A549 (cell line): ENCODE measurements at regions not wholly inside any gene's neighbourhood (a gene's known extent, or its start where the extent isn't known, plus 50 kb on each side); places are given as distances from the start of the nearest gene placed in this dataset.

ENCODE experiments used
- ATAC-seq, 2 experiments: fragments of 200-7000 bp in 1 of 2; fragments of >200 bp in 1 of 2; cut with Nextera tagmentation in 1 of 2; cut with Tn5 transposase in 1 of 2; 3 replicates each; pipeline versions ENCODE4 v1.8.0 to v1.9.1; 2018 to 2020; ENCODE audit warnings: mild to moderate bottlenecking in 1 of 2, moderate library complexity in 1 of 2
- CTCF ChIA-PET: fragments of 300-600 bp; sonication (Branson Sonifier 250); formaldehyde crosslinking; extraction: SDS; loops from one replicate; lab custom pipeline; 2021; ENCODE audit warnings: antibody characterized with exemption, inconsistent platforms; lab: Yijun Ruan, JAX
- POLR2A ChIA-PET: fragments of 350-600 bp; formaldehyde crosslinking; extraction: SDS; loops from one replicate; lab custom pipeline; 2021; ENCODE audit warnings: antibody characterized with exemption, inconsistent platforms; lab: Yijun Ruan, JAX
- DNase-seq, 2 experiments: peaks; one replicate each; pipeline versions ENCODE4 v3.0.0 to v3.0.0-alpha.2; 2011 to 2016; ENCODE audit warnings: low read depth in 1 of 2, low spot score in 1 of 2
- FAIRE-seq: peaks from 2 replicates; lab custom pipeline; 2011; peaks lifted over from hg19 to GRCh38; lab: Jason Lieb, UNC
- H3K27ac ChIP-seq, 2 experiments: fragments of >200 bp; sonication (Bioruptor Twin); formaldehyde crosslinking; 3 replicates each; pipeline ENCODE4 v1.5.1; 2016 to 2017
- H3K4me1 ChIP-seq: fragments of >200 bp; sonication (Bioruptor Twin); formaldehyde crosslinking; 3 replicates; pipeline ENCODE4 v1.6.1; 2016
- H3K4me2 ChIP-seq: fragments of >200 bp; sonication (Bioruptor Twin); formaldehyde crosslinking; 3 replicates; pipeline ENCODE4 v1.6.1; 2016
- H3K4me3 ChIP-seq: fragments of >200 bp; sonication (Bioruptor Twin); formaldehyde crosslinking; 3 replicates; pipeline ENCODE4 v1.5.1; 2016
- H3K9me3 ChIP-seq: fragments of >200 bp; sonication (Bioruptor Twin); formaldehyde crosslinking; 3 replicates; pipeline ENCODE4 v1.6.1; 2016
- CBX2 ChIP-seq: fragments of 200-600 bp; sonication (generic); IDR thresholded peaks from 2 replicates; pipeline ENCODE4 v1.6.1; 2016; ENCODE audit warnings: low read depth, mild to moderate bottlenecking, borderline replicate concordance
- CBX8 ChIP-seq: fragments of 200-600 bp; sonication (generic); IDR thresholded peaks from 2 replicates; pipeline ENCODE4 v1.6.1; 2016
- CEBPB ChIP-seq, 2 experiments: fragments of >200 bp in 1 of 2; sonication (Bioruptor Twin) in 1 of 2; formaldehyde crosslinking in 1 of 2; IDR thresholded peaks; 2 replicates each; pipeline ENCODE4 v1.6.1; 2012 to 2016
- EP300 ChIP-seq, 2 experiments: fragments of >200 bp; sonication (Bioruptor Twin); formaldehyde crosslinking; IDR thresholded peaks; 2 replicates in 1 of 2; 3 replicates in 1 of 2; pipeline ENCODE4 v1.6.1; 2016 to 2017
- FOSL2 ChIP-seq, 2 experiments: fragments of 450-650 bp in 1 of 2; fragments of >200 bp in 1 of 2; sonication (Bioruptor Twin) in 1 of 2; formaldehyde crosslinking; IDR thresholded peaks; 2 replicates each; pipeline versions ENCODE4 v1.5.0 to v1.6.1; 2016 to 2020; ENCODE audit warnings: mild to moderate bottlenecking in 1 of 2, moderate library complexity in 1 of 2
- FOXS1 ChIP-seq: fragments of 250-450 bp; sonication (Bioruptor Pico); IDR thresholded peaks from 2 replicates; pipeline ENCODE4 v1.5.0; 2020; ENCODE audit warnings: mild to moderate bottlenecking, moderate library complexity
- GATA3 ChIP-seq: IDR thresholded peaks from 2 replicates; pipeline ENCODE4 v1.6.1; 2012; ENCODE audit warnings: borderline replicate concordance
- HOXB13 ChIP-seq: fragments of 250-450 bp; sonication (Bioruptor Pico); IDR thresholded peaks from 2 replicates; pipeline ENCODE4 v1.5.0; 2020; ENCODE audit warnings: low read depth, mild to moderate bottlenecking, moderate library complexity
- HOXB5 ChIP-seq: fragments of 250-450 bp; sonication (Bioruptor Pico); IDR thresholded peaks from 2 replicates; pipeline ENCODE4 v1.5.0; 2020; ENCODE audit warnings: mild to moderate bottlenecking, moderate library complexity
- JUN ChIP-seq, 2 experiments: fragments of >200 bp; sonication (Bioruptor Twin); formaldehyde crosslinking; IDR thresholded peaks; 2 replicates in 1 of 2; 3 replicates in 1 of 2; pipeline ENCODE4 v1.6.1; 2016 to 2017
- KDM1A ChIP-seq: fragments of 200-600 bp; sonication (generic); IDR thresholded peaks from 2 replicates; pipeline ENCODE4 v1.6.1; 2016; ENCODE audit warnings: low read depth, mild to moderate bottlenecking
- MAFK ChIP-seq: fragments of 450-650 bp; IDR thresholded peaks from 2 replicates; pipeline ENCODE4 v1.6.1; 2014; ENCODE audit not compliant: partially characterized antibody
- NR3C1 ChIP-seq: fragments of >200 bp; sonication (Bioruptor Twin); formaldehyde crosslinking; IDR thresholded peaks from 3 replicates; pipeline ENCODE4 v1.6.1; 2017
- PHF8 ChIP-seq: fragments of 200-600 bp; sonication (generic); IDR thresholded peaks from 2 replicates; pipeline ENCODE4 v1.6.1; 2016; ENCODE audit warnings: low read depth, mild to moderate bottlenecking, antibody characterized with exemption, moderate library complexity, borderline replicate concordance
- POLR2A ChIP-seq: IDR thresholded peaks from 2 replicates; pipeline ENCODE4 v1.6.1; 2012; ENCODE audit warnings: mild to moderate bottlenecking, low read length
- RAD21 ChIP-seq, 2 experiments: fragments of >200 bp in 1 of 2; sonication (Bioruptor Twin) in 1 of 2; formaldehyde crosslinking in 1 of 2; IDR thresholded peaks in 1 of 2; conservative IDR thresholded peaks in 1 of 2; 2 replicates in 1 of 2; 3 replicates in 1 of 2; pipeline ENCODE4 v1.6.1; 2012 to 2018; ENCODE audit warnings: inconsistent platforms in 1 of 2
- RARB ChIP-seq: fragments of 250-450 bp; sonication (Bioruptor Pico); IDR thresholded peaks from 2 replicates; pipeline ENCODE4 v1.8.0; 2021; ENCODE audit warnings: mild to moderate bottlenecking, moderate library complexity
- RCOR1 ChIP-seq: fragments of 150-350 bp; IDR thresholded peaks from 2 replicates; pipeline ENCODE4 v1.6.1; 2014; ENCODE audit warnings: antibody characterized with exemption, low read length, low read depth
- RFX5 ChIP-seq: fragments of 450-650 bp; IDR thresholded peaks from 2 replicates; pipeline ENCODE4 v1.7.1; 2014; ENCODE audit warnings: antibody characterized with exemption, mild to moderate bottlenecking, moderate library complexity
- SMC3 ChIP-seq: fragments of >200 bp; sonication (Bioruptor Twin); formaldehyde crosslinking; IDR thresholded peaks from 3 replicates; pipeline ENCODE4 v1.6.1; 2018; ENCODE audit warnings: inconsistent platforms
- SREBF2 ChIP-seq: fragments of 450-650 bp; IDR thresholded peaks from 2 replicates; pipeline ENCODE4 v1.6.1; 2014; ENCODE audit warnings: mild to moderate bottlenecking, moderate library complexity
- TFCP2L1 ChIP-seq: fragments of 250-450 bp; sonication (Bioruptor Pico); IDR thresholded peaks from 2 replicates; pipeline ENCODE4 v1.5.0; 2021; ENCODE audit warnings: mild to moderate bottlenecking
- ZSCAN20 ChIP-seq: fragments of 250-450 bp; sonication (Bioruptor Pico); IDR thresholded peaks from 2 replicates; pipeline ENCODE4 v1.8.0; 2022; ENCODE audit warnings: mild to moderate bottlenecking, moderate library complexity
- WGBS: methylation state at CpG from one replicate; pipeline ENCODE4 v1.1.6; 2017; ENCODE audit errors: missing lambda C conversion rate; 5-methylcytosine and 5-hydroxymethylcytosine counted together
- TF ChIP-seq, protein P1 (sequence below): fragments of 450-650 bp; IDR thresholded peaks from 2 replicates; pipeline ENCODE4 v1.6.1; 2014; ENCODE audit warnings: antibody characterized with exemption
- TF ChIP-seq, protein P2 (sequence below): fragments of >200 bp; sonication (Bioruptor Twin); formaldehyde crosslinking; IDR thresholded peaks from 3 replicates; pipeline ENCODE4 v1.5.1; 2016
- TF ChIP-seq, protein P3 (sequence below): fragments of 150-350 bp; IDR thresholded peaks from 2 replicates; pipeline ENCODE4 v1.6.1; 2014; ENCODE audit warnings: low read depth, mild to moderate bottlenecking, low read length
- TF ChIP-seq, protein P4 (sequence below): IDR thresholded peaks from 2 replicates; pipeline ENCODE4 v1.6.1; 2012

DNA sequence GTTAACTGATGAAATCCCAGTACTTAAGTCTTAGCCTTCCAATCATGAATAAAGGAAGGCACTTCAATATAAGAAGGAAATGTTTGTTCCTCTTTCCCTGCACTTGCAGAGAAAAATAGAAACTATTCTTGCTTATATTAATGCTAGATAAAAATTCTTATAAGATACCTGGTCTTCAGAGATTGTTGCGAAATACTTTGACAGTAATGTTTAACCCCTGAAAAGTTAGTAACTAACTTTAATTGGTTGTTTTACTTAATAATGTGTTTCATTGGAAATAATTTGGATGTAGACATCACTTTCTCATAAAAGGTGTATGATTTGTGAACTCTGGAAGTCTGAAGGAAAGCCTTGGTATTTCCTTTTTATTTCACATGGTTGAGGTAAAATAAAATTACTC is 294.2 kb upstream of the SYNCRIP start:
- WGBS: 33% methylated on average over 1 of the region's 1 CpG

DNA sequence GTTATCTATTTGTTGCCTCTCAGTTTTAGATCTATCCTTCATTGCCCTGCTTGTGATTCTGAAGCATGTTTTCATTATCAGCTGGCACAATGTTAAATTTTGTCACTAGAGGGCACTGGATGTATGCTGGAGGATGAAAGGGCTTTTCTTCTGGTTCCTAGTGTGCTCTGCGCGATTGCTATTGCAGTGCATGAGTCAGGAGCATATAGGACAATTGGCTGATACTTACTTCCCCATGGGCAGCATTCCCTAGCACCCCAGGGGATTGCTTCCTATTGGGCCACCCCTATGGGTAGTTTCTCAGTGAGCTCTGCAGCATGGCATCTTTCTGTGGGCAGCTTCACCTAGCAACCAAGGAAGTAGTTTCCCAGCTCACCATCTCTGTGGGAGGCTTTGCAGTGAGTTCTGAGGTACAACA is 280.3 kb upstream of the SYNCRIP start:
- no peak overlapping the region for H3K4me3 ChIP-seq
- H3K27ac ChIP-seq: no peak overlapping the region
- no peaks in the 10 kb centered on the region for H3K9me3 ChIP-seq
- no peaks in the 10 kb centered on the region for H3K4me1 ChIP-seq
- ChIA-PET CTCF (interaction anchor here (0.9 to 3.0 kb wide), 9 partner anchors 8 to 1109 kb away, joined by 3 to 16 read pairs (median 6); partner anchors contain the start of gene HTR1E), POLR2A (no interaction called here)
- FAIRE-seq (no peak), DNase-seq (peak; percentile 2 to 35), ATAC-seq (peak; percentile 86 to 88)
- no peak overlapping the region for H3K4me2 ChIP-seq
- TF ChIP-seq RFX5: no peak
- TF ChIP-seq, protein P1, sequence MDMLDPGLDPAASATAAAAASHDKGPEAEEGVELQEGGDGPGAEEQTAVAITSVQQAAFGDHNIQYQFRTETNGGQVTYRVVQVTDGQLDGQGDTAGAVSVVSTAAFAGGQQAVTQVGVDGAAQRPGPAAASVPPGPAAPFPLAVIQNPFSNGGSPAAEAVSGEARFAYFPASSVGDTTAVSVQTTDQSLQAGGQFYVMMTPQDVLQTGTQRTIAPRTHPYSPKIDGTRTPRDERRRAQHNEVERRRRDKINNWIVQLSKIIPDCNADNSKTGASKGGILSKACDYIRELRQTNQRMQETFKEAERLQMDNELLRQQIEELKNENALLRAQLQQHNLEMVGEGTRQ: no peak
- no peak for TF ChIP-seq RARB (CRISPR knock-in tag)
- TF ChIP-seq CEBPB (IDR thresholded peaks at IDR 0.05): no peak
- peak; percentile 67 to 79 for TF ChIP-seq RAD21 (conservative IDR thresholded peaks at IDR 0.05 in 1 of 2, IDR thresholded peaks at IDR 0.05 in 1 of 2)
- no peak for TF ChIP-seq MAFK
- TF ChIP-seq CBX8: no peak
- no peak for TF ChIP-seq FOSL2 (IDR thresholded peaks at IDR 0.05)
- no peak for TF ChIP-seq FOSL2 (CRISPR knock-in tag; IDR thresholded peaks at IDR 0.05)
- peak; percentile 46 for TF ChIP-seq SMC3
- TF ChIP-seq HOXB13 (CRISPR knock-in tag): no peak
- TF ChIP-seq, protein P2, sequence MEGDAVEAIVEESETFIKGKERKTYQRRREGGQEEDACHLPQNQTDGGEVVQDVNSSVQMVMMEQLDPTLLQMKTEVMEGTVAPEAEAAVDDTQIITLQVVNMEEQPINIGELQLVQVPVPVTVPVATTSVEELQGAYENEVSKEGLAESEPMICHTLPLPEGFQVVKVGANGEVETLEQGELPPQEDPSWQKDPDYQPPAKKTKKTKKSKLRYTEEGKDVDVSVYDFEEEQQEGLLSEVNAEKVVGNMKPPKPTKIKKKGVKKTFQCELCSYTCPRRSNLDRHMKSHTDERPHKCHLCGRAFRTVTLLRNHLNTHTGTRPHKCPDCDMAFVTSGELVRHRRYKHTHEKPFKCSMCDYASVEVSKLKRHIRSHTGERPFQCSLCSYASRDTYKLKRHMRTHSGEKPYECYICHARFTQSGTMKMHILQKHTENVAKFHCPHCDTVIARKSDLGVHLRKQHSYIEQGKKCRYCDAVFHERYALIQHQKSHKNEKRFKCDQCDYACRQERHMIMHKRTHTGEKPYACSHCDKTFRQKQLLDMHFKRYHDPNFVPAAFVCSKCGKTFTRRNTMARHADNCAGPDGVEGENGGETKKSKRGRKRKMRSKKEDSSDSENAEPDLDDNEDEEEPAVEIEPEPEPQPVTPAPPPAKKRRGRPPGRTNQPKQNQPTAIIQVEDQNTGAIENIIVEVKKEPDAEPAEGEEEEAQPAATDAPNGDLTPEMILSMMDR: peak; percentile 60
- TF ChIP-seq TFCP2L1 (CRISPR knock-in tag): no peak
- no peak for TF ChIP-seq ZSCAN20 (CRISPR knock-in tag)
- WGBS: 0% methylated on average over 2 of the region's 2 CpGs

More for the DNA sequence above, 294.2 kb upstream of the SYNCRIP start:
- POLR2A ChIA-PET: no interaction called here
- CTCF ChIA-PET: no interaction called here
- no peak overlapping the region for H3K27ac ChIP-seq
- H3K9me3 ChIP-seq: no peaks in the 10 kb centered on the region
- no peak overlapping the region for H3K4me2 ChIP-seq
- DNase-seq (no peak), FAIRE-seq (no peak), ATAC-seq (no peak)
- no peak overlapping the region for H3K4me3 ChIP-seq
- no peaks in the 10 kb centered on the region for H3K4me1 ChIP-seq
- TF ChIP-seq POLR2A (no peak), JUN (IDR thresholded peaks at IDR 0.05) (no peak), SMC3 (no peak), NR3C1 (no peak), PHF8 (no peak), KDM1A (no peak), HOXB5 (CRISPR knock-in tag) (no peak), RFX5 (no peak), FOXS1 (CRISPR knock-in tag) (no peak), RCOR1 (no peak), FOSL2 (IDR thresholded peaks at IDR 0.05) (no peak), FOSL2 (CRISPR knock-in tag; IDR thresholded peaks at IDR 0.05) (no peak), GATA3 (no peak), CBX2 (no peak), SREBF2 (no peak), EP300 (IDR thresholded peaks at IDR 0.05) (no peak)
- TF ChIP-seq, protein P1: no peak
- TF ChIP-seq, protein P3, sequence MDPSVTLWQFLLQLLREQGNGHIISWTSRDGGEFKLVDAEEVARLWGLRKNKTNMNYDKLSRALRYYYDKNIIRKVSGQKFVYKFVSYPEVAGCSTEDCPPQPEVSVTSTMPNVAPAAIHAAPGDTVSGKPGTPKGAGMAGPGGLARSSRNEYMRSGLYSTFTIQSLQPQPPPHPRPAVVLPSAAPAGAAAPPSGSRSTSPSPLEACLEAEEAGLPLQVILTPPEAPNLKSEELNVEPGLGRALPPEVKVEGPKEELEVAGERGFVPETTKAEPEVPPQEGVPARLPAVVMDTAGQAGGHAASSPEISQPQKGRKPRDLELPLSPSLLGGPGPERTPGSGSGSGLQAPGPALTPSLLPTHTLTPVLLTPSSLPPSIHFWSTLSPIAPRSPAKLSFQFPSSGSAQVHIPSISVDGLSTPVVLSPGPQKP: no peak
- TF ChIP-seq, protein P4, sequence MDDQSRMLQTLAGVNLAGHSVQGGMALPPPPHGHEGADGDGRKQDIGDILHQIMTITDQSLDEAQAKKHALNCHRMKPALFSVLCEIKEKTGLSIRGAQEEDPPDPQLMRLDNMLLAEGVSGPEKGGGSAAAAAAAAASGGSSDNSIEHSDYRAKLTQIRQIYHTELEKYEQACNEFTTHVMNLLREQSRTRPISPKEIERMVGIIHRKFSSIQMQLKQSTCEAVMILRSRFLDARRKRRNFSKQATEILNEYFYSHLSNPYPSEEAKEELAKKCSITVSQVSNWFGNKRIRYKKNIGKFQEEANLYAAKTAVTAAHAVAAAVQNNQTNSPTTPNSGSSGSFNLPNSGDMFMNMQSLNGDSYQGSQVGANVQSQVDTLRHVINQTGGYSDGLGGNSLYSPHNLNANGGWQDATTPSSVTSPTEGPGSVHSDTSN: no peak
